ENCODE measurements at regions not wholly inside any gene's neighbourhood (a gene's known extent, or its start where the extent isn't known, plus 50 kb on each side); places are given as distances from the start of the nearest gene placed in this dataset.

DNA sequence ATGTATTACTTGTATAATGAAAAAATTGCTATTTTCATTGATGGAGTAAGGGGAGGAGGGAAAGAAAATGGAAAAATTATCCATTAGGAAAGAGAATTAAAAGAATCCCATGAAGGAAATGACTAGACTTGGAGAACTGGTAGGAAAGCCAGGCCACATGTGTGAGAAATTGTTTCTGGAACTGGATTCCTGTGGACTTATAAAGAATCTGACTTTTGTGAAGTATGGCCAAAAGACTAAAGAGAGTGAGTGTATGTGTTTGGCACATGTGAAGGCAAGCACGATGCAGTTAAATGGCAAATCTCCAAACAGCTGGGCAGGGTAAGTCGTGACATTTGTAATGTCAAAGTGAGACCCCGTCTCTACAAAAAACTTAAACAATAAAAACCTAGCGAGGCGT is 89.4 kb downstream of the MTX3 start:
- CTCF ChIA-PET, result no interaction called here
- no TSS peak for BruUV-seq (replicated peaks)
- no peaks in the 10 kb centered on the region for H3K36me3 Mint-ChIP-seq (ENCODE audit: insufficient read depth, unreplicated experiment)
- TF ChIP-seq CTCF (IDR thresholded peaks at IDR 0.05; ENCODE audit: unreplicated experiment), result no peak
- H3K27ac Mint-ChIP-seq (ENCODE audit: unreplicated experiment), result no peak overlapping the region
- intact Hi-C loops (cut with micrococcal nuclease; ENCODE audit: unreplicated experiment), result no loop called here
- DNase-seq, result no peak
- no peaks in the 10 kb centered on the region for H3K9me3 Mint-ChIP-seq (ENCODE audit: low read depth, unreplicated experiment)
- no peaks in the 10 kb centered on the region for H3K4me1 Mint-ChIP-seq (ENCODE audit: low read depth, unreplicated experiment)
- H3K27me3 Mint-ChIP-seq (ENCODE audit: unreplicated experiment), result peaks cover 63% of the 10 kb centered on the region
- no peak overlapping the region for H3K4me3 Mint-ChIP-seq (ENCODE audit: low read depth, unreplicated experiment)

- CTCF ChIA-PET, result no interaction called here
- Mint-ChIP-seq H3K4me1 (ENCODE audit: low read depth, unreplicated experiment) (no peaks in the 10 kb centered on the region), H3K27ac (ENCODE audit: unreplicated experiment) (no peak overlapping the region), H3K4me3 (ENCODE audit: low read depth, unreplicated experiment) (no peak overlapping the region), H3K27me3 (ENCODE audit: unreplicated experiment) (peaks cover 75% of the 10 kb centered on the region), H3K9me3 (ENCODE audit: low read depth, unreplicated experiment) (no peaks in the 10 kb centered on the region), H3K36me3 (ENCODE audit: insufficient read depth, unreplicated experiment) (no peaks in the 10 kb centered on the region)
- TF ChIP-seq CTCF (IDR thresholded peaks at IDR 0.05; ENCODE audit: unreplicated experiment), result no peak
- no TSS peak for BruUV-seq (replicated peaks)
- no peak for DNase-seq
- intact Hi-C loops (cut with micrococcal nuclease; ENCODE audit: unreplicated experiment), result no loop called here
These were observed 92.5 kb downstream of the MTX3 start for GRCh38 chr5:79898611-79899010.

DNA sequence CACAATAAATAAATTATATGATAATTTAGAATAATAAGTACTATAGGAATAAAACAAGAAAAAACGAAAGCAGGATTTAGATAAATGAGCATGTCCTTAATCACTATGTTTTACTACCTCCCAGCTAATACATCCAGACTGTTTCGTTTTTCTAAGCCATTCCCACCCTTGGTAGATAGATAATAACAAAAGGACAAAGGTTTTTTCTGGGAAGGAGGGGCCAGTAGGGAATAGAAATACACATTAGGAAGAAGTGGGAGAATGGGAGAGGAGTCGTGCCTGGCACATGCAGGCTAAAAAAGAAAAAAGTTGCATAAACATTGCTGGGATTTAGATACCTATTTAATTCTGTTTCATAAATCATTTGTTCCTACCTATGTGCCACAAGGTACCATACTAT is 97.1 kb downstream of the MTX3 start:
- H3K36me3 Mint-ChIP-seq (ENCODE audit: insufficient read depth, unreplicated experiment), result no peaks in the 10 kb centered on the region
- peaks cover 84% of the 10 kb centered on the region for H3K27me3 Mint-ChIP-seq (ENCODE audit: unreplicated experiment)
- BruUV-seq (replicated peaks), result no TSS peak
- intact Hi-C loops (cut with micrococcal nuclease; ENCODE audit: unreplicated experiment), result no loop called here
- TF ChIP-seq CTCF (IDR thresholded peaks at IDR 0.05; ENCODE audit: unreplicated experiment), result no peak
- no peak for DNase-seq
- H3K4me3 Mint-ChIP-seq (ENCODE audit: low read depth, unreplicated experiment), result no peak overlapping the region
- H3K4me1 Mint-ChIP-seq (ENCODE audit: low read depth, unreplicated experiment), result no peaks in the 10 kb centered on the region
- H3K9me3 Mint-ChIP-seq (ENCODE audit: low read depth, unreplicated experiment), result no peaks in the 10 kb centered on the region
- no peak overlapping the region for H3K27ac Mint-ChIP-seq (ENCODE audit: unreplicated experiment)
- CTCF ChIA-PET, result no interaction called here

DNA sequence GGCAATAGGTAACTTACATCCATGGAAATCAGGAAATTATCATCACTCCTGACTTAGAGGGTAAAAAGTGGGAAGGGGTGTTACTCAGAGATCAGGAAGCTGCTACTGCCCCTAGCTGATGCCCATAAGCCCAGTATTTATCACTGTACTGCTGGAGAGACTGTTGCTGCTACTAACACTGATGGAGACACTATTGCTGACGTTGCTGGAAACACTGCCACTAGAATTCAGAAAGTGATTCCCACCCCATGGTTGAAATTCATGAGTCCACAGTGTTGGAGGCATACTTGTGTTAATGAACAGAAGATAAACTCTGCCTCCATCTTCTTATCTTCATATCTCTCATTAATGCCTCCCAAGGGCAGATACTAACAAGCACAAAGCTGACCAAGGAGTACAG is 97.6 kb downstream of the MTX3 start:
- no peaks in the 10 kb centered on the region for H3K36me3 Mint-ChIP-seq (ENCODE audit: insufficient read depth, unreplicated experiment)
- H3K4me3 Mint-ChIP-seq (ENCODE audit: low read depth, unreplicated experiment), result no peak overlapping the region
- no TSS peak for BruUV-seq (replicated peaks)
- TF ChIP-seq CTCF (IDR thresholded peaks at IDR 0.05; ENCODE audit: unreplicated experiment), result no peak
- no peaks in the 10 kb centered on the region for H3K4me1 Mint-ChIP-seq (ENCODE audit: low read depth, unreplicated experiment)
- H3K27ac Mint-ChIP-seq (ENCODE audit: unreplicated experiment), result no peak overlapping the region
- no peaks in the 10 kb centered on the region for H3K9me3 Mint-ChIP-seq (ENCODE audit: low read depth, unreplicated experiment)
- DNase-seq, result no peak
- intact Hi-C loops (cut with micrococcal nuclease; ENCODE audit: unreplicated experiment), result no loop called here
- peaks cover 79% of the 10 kb centered on the region for H3K27me3 Mint-ChIP-seq (ENCODE audit: unreplicated experiment)
- CTCF ChIA-PET, result no interaction called here

DNA sequence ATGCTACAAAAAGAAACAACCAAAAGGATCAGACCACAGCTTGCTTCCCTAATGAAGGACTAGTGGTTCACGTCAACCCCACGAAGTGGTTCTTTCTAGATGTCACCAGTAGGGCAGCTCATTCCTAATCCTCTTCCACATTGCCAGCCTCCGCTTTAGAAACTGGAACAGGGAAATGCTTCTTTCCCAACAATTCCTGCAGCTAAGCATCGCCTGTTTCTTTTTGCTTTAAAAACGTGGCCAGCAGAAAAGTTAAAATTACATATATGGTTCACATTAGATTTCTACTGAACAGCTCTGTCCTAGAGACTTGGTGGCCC is 100.2 kb downstream of the MTX3 start:
- Mint-ChIP-seq H3K9me3 (ENCODE audit: low read depth, unreplicated experiment) (peaks cover 2% of the 10 kb centered on the region), H3K36me3 (ENCODE audit: insufficient read depth, unreplicated experiment) (no peaks in the 10 kb centered on the region), H3K4me3 (ENCODE audit: low read depth, unreplicated experiment) (no peak overlapping the region), H3K27ac (ENCODE audit: unreplicated experiment) (no peak overlapping the region), H3K4me1 (ENCODE audit: low read depth, unreplicated experiment) (no peaks in the 10 kb centered on the region), H3K27me3 (ENCODE audit: unreplicated experiment) (peaks cover 72% of the 10 kb centered on the region)
- CTCF ChIA-PET, result no interaction called here
- no peak for DNase-seq
- intact Hi-C loops (cut with micrococcal nuclease; ENCODE audit: unreplicated experiment), result no loop called here
- BruUV-seq (replicated peaks), result no TSS peak
- no peak for TF ChIP-seq CTCF (IDR thresholded peaks at IDR 0.05; ENCODE audit: unreplicated experiment)
